ENCODE measurements at regions not wholly inside any gene's neighbourhood (a gene's known extent, or its start where the extent isn't known, plus 50 kb on each side); places are given as distances from the start of the nearest gene placed in this dataset.

GRCh38 chr4:34139346-34139745 is 2105.0 kb downstream of the ARAP2 start:
- Histone ChIP-seq H3K4me1 (ENCODE audit: control insufficient read depth in 3 of 3, insufficient read depth in 2 of 3, low read depth in 1 of 3, low read length in 2 of 3) (no peaks in the 10 kb centered on the region), H3K4me3 (ENCODE audit: low read depth in 1 of 3, low read length in 3 of 3) (no peak overlapping the region), H3K27me3 (ENCODE audit: control insufficient read depth in 3 of 3, insufficient read depth in 3 of 3, low read length in 3 of 3) (no peaks in the 10 kb centered on the region), H3K9me3 (ENCODE audit: control insufficient read depth in 2 of 2, insufficient read depth in 1 of 2, low read depth in 1 of 2, low read length in 1 of 2) (no peaks in the 10 kb centered on the region), H3K27ac (ENCODE audit: low read depth in 1 of 3, low read length in 2 of 3) (no peak overlapping the region), H3K36me3 (ENCODE audit: control insufficient read depth in 3 of 3, insufficient read depth in 2 of 3, low read depth in 1 of 3, low read length in 3 of 3) (no peaks in the 10 kb centered on the region)
- FAIRE-seq: no peak
- DNase-seq: no peak

- Histone ChIP-seq H3K27ac (ENCODE audit: low read depth in 1 of 3, low read length in 2 of 3) (no peak overlapping the region), H3K36me3 (ENCODE audit: control insufficient read depth in 3 of 3, insufficient read depth in 2 of 3, low read depth in 1 of 3, low read length in 3 of 3) (no peaks in the 10 kb centered on the region)
- 47 to 64% (median 58%) methylated on average over 2 of the region's 2 CpGs for WGBS, 3 donors
Measured at GRCh38 chr4:34148322-34148908, 2095.9 kb downstream of the ARAP2 start.

GRCh38 chr4:34157547-34157946 is 2086.8 kb downstream of the ARAP2 start:
- Histone ChIP-seq H3K36me3 (ENCODE audit: control insufficient read depth in 3 of 3, insufficient read depth in 2 of 3, low read depth in 1 of 3, low read length in 3 of 3) (no peaks in the 10 kb centered on the region), H3K4me1 (ENCODE audit: control insufficient read depth in 3 of 3, insufficient read depth in 2 of 3, low read depth in 1 of 3, low read length in 2 of 3) (no peaks in the 10 kb centered on the region), H3K27ac (ENCODE audit: low read depth in 1 of 3, low read length in 2 of 3) (no peak overlapping the region), H3K4me3 (ENCODE audit: low read depth in 1 of 3, low read length in 3 of 3) (no peak overlapping the region), H3K27me3 (ENCODE audit: control insufficient read depth in 3 of 3, insufficient read depth in 3 of 3, low read length in 3 of 3) (no peaks in the 10 kb centered on the region), H3K9me3 (ENCODE audit: control insufficient read depth in 2 of 2, insufficient read depth in 1 of 2, low read depth in 1 of 2, low read length in 1 of 2) (no peaks in the 10 kb centered on the region)
- DNase-seq: no peak
- no peak for FAIRE-seq

More at GRCh38 chr4:34148322-34148908, 2095.9 kb downstream of the ARAP2 start:
- FAIRE-seq (no peak), DNase-seq (no peak)
- H3K27me3 ChIP-seq (ENCODE audit: control insufficient read depth in 3 of 3, insufficient read depth in 3 of 3, low read length in 3 of 3): no peaks in the 10 kb centered on the region
- no peaks in the 10 kb centered on the region for H3K4me1 ChIP-seq (ENCODE audit: control insufficient read depth in 3 of 3, insufficient read depth in 2 of 3, low read depth in 1 of 3, low read length in 2 of 3)
- H3K4me3 ChIP-seq (ENCODE audit: low read depth in 1 of 3, low read length in 3 of 3): no peak overlapping the region
- no peaks in the 10 kb centered on the region for H3K9me3 ChIP-seq (ENCODE audit: control insufficient read depth in 2 of 2, insufficient read depth in 1 of 2, low read depth in 1 of 2, low read length in 1 of 2)

- 82 to 94% (median 88%) methylated on average over 1 of the region's 1 CpG for WGBS, 3 donors
- FAIRE-seq: no peak
- no peak for DNase-seq
Measured at GRCh38 chr4:34158878-34159277, 2085.4 kb downstream of the ARAP2 start.

GRCh38 chr4:34170946-34171345 is 2073.4 kb downstream of the ARAP2 start:
- Histone ChIP-seq H3K4me1 (ENCODE audit: control insufficient read depth in 3 of 3, insufficient read depth in 2 of 3, low read depth in 1 of 3, low read length in 2 of 3) (no peaks in the 10 kb centered on the region), H3K9me3 (ENCODE audit: control insufficient read depth in 2 of 2, insufficient read depth in 1 of 2, low read depth in 1 of 2, low read length in 1 of 2) (no peaks in the 10 kb centered on the region), H3K27ac (ENCODE audit: low read depth in 1 of 3, low read length in 2 of 3) (no peak overlapping the region), H3K27me3 (ENCODE audit: control insufficient read depth in 3 of 3, insufficient read depth in 3 of 3, low read length in 3 of 3) (no peaks in the 10 kb centered on the region), H3K4me3 (ENCODE audit: low read depth in 1 of 3, low read length in 3 of 3) (no peak overlapping the region), H3K36me3 (ENCODE audit: control insufficient read depth in 3 of 3, insufficient read depth in 2 of 3, low read depth in 1 of 3, low read length in 3 of 3) (no peaks in the 10 kb centered on the region)
- WGBS, 3 donors: 36 to 57% (median 37%) methylated on average over 1 of the region's 1 CpG
- DNase-seq (no peak), FAIRE-seq (no peak)

More at GRCh38 chr4:34158878-34159277, 2085.4 kb downstream of the ARAP2 start:
- H3K9me3 ChIP-seq (ENCODE audit: control insufficient read depth in 2 of 2, insufficient read depth in 1 of 2, low read depth in 1 of 2, low read length in 1 of 2): no peaks in the 10 kb centered on the region
- H3K36me3 ChIP-seq (ENCODE audit: control insufficient read depth in 3 of 3, insufficient read depth in 2 of 3, low read depth in 1 of 3, low read length in 3 of 3): no peaks in the 10 kb centered on the region
- H3K4me3 ChIP-seq (ENCODE audit: low read depth in 1 of 3, low read length in 3 of 3): no peak overlapping the region
- H3K27ac ChIP-seq (ENCODE audit: low read depth in 1 of 3, low read length in 2 of 3): no peak overlapping the region
- no peaks in the 10 kb centered on the region for H3K27me3 ChIP-seq (ENCODE audit: control insufficient read depth in 3 of 3, insufficient read depth in 3 of 3, low read length in 3 of 3)
- H3K4me1 ChIP-seq (ENCODE audit: control insufficient read depth in 3 of 3, insufficient read depth in 2 of 3, low read depth in 1 of 3, low read length in 2 of 3): no peaks in the 10 kb centered on the region

GRCh38 chr4:34176609-34177008 is 2067.7 kb downstream of the ARAP2 start:
- H3K4me1 ChIP-seq (ENCODE audit: control insufficient read depth in 3 of 3, insufficient read depth in 2 of 3, low read depth in 1 of 3, low read length in 2 of 3): no peaks in the 10 kb centered on the region
- H3K36me3 ChIP-seq (ENCODE audit: control insufficient read depth in 3 of 3, insufficient read depth in 2 of 3, low read depth in 1 of 3, low read length in 3 of 3): no peaks in the 10 kb centered on the region
- H3K9me3 ChIP-seq (ENCODE audit: control insufficient read depth in 2 of 2, insufficient read depth in 1 of 2, low read depth in 1 of 2, low read length in 1 of 2): no peaks in the 10 kb centered on the region
- FAIRE-seq (no peak), DNase-seq (no peak)
- no peak overlapping the region for H3K27ac ChIP-seq (ENCODE audit: low read depth in 1 of 3, low read length in 2 of 3)
- H3K4me3 ChIP-seq (ENCODE audit: low read depth in 1 of 3, low read length in 3 of 3): no peak overlapping the region
- no peaks in the 10 kb centered on the region for H3K27me3 ChIP-seq (ENCODE audit: control insufficient read depth in 3 of 3, insufficient read depth in 3 of 3, low read length in 3 of 3)

GRCh38 chr4:34178476-34178875 is 2065.8 kb downstream of the ARAP2 start:
- FAIRE-seq (no peak), DNase-seq (no peak)
- no peaks in the 10 kb centered on the region for H3K9me3 ChIP-seq (ENCODE audit: control insufficient read depth in 2 of 2, insufficient read depth in 1 of 2, low read depth in 1 of 2, low read length in 1 of 2)
- H3K27ac ChIP-seq (ENCODE audit: low read depth in 1 of 3, low read length in 2 of 3): no peak overlapping the region
- no peaks in the 10 kb centered on the region for H3K27me3 ChIP-seq (ENCODE audit: control insufficient read depth in 3 of 3, insufficient read depth in 3 of 3, low read length in 3 of 3)
- H3K36me3 ChIP-seq (ENCODE audit: control insufficient read depth in 3 of 3, insufficient read depth in 2 of 3, low read depth in 1 of 3, low read length in 3 of 3): no peaks in the 10 kb centered on the region
- no peaks in the 10 kb centered on the region for H3K4me1 ChIP-seq (ENCODE audit: control insufficient read depth in 3 of 3, insufficient read depth in 2 of 3, low read depth in 1 of 3, low read length in 2 of 3)
- no peak overlapping the region for H3K4me3 ChIP-seq (ENCODE audit: low read depth in 1 of 3, low read length in 3 of 3)

- Histone ChIP-seq H3K36me3 (ENCODE audit: control insufficient read depth in 3 of 3, insufficient read depth in 2 of 3, low read depth in 1 of 3, low read length in 3 of 3) (no peaks in the 10 kb centered on the region), H3K27me3 (ENCODE audit: control insufficient read depth in 3 of 3, insufficient read depth in 3 of 3, low read length in 3 of 3) (no peaks in the 10 kb centered on the region), H3K4me1 (ENCODE audit: control insufficient read depth in 3 of 3, insufficient read depth in 2 of 3, low read depth in 1 of 3, low read length in 2 of 3) (no peaks in the 10 kb centered on the region), H3K27ac (ENCODE audit: low read depth in 1 of 3, low read length in 2 of 3) (no peak overlapping the region), H3K9me3 (ENCODE audit: control insufficient read depth in 2 of 2, insufficient read depth in 1 of 2, low read depth in 1 of 2, low read length in 1 of 2) (no peaks in the 10 kb centered on the region), H3K4me3 (ENCODE audit: low read depth in 1 of 3, low read length in 3 of 3) (no peak overlapping the region)
- no peak for FAIRE-seq
- DNase-seq: no peak
- WGBS, 3 donors: 68 to 74% (median 73%) methylated on average over 2 of the region's 2 CpGs
Measured at GRCh38 chr4:34181311-34181841, 2062.9 kb downstream of the ARAP2 start.

GRCh38 chr4:34181891-34182290 is 2062.4 kb downstream of the ARAP2 start:
- H3K36me3 ChIP-seq (ENCODE audit: control insufficient read depth in 3 of 3, insufficient read depth in 2 of 3, low read depth in 1 of 3, low read length in 3 of 3): no peaks in the 10 kb centered on the region
- 65 to 84% (median 79%) methylated on average over 2 of the region's 2 CpGs for WGBS, 3 donors
- no peaks in the 10 kb centered on the region for H3K27me3 ChIP-seq (ENCODE audit: control insufficient read depth in 3 of 3, insufficient read depth in 3 of 3, low read length in 3 of 3)
- H3K9me3 ChIP-seq (ENCODE audit: control insufficient read depth in 2 of 2, insufficient read depth in 1 of 2, low read depth in 1 of 2, low read length in 1 of 2): no peaks in the 10 kb centered on the region
- FAIRE-seq (no peak), DNase-seq (no peak)
- no peak overlapping the region for H3K27ac ChIP-seq (ENCODE audit: low read depth in 1 of 3, low read length in 2 of 3)
- no peak overlapping the region for H3K4me3 ChIP-seq (ENCODE audit: low read depth in 1 of 3, low read length in 3 of 3)
- H3K4me1 ChIP-seq (ENCODE audit: control insufficient read depth in 3 of 3, insufficient read depth in 2 of 3, low read depth in 1 of 3, low read length in 2 of 3): no peaks in the 10 kb centered on the region

Data from small intestine (tissue), 7 donors.